Lung (tissue), 11 donors: ENCODE measurements at regions not wholly inside any gene's neighbourhood (a gene's known extent, or its start where the extent isn't known, plus 50 kb on each side); places are given as distances from the start of the nearest gene placed in this dataset.

Source experiments
- ATAC-seq: fragments of 200-7000 bp; cut with Tn5 transposase; one replicate; pipeline ENCODE4 v1.9.1; 2020; ENCODE audit warnings: moderate number of reproducible peaks; ENCODE audit not compliant: insufficient read depth, low FRiP score
- DNase-seq, 3 donors: peaks; one replicate each; pipeline ENCODE4 v3.0.0-alpha.2; 2013 to 2017
- H3K27ac ChIP-seq, 2 donors: one replicate each; pipeline ENCODE4 v1.5.1; 2013; ENCODE audit warnings: mild to moderate bottlenecking in 2 of 2, moderate library complexity in 2 of 2, control low read depth in 1 of 2, inconsistent platforms in 1 of 2, low read depth in 1 of 2, low read length in 1 of 2
- H3K27me3 ChIP-seq, 3 donors: one replicate each; pipeline ENCODE4 v1.5.1; 2013; ENCODE audit warnings: low read length in 2 of 3; ENCODE audit not compliant: control insufficient read depth in 3 of 3, insufficient read depth in 3 of 3
- H3K36me3 ChIP-seq, 4 donors: one replicate each; pipeline ENCODE4 v1.5.1; 2013; ENCODE audit warnings: low read length in 4 of 4, mild to moderate bottlenecking in 1 of 4, moderate library complexity in 1 of 4; ENCODE audit not compliant: control insufficient read depth in 4 of 4, insufficient read depth in 4 of 4
- H3K4me1 ChIP-seq, 5 donors: one replicate each; pipeline ENCODE4 v1.5.1; 2013; ENCODE audit warnings: low read length in 5 of 5, mild to moderate bottlenecking in 2 of 5, moderate library complexity in 1 of 5; ENCODE audit not compliant: control insufficient read depth in 5 of 5, insufficient read depth in 5 of 5
- H3K4me3 ChIP-seq: one replicate; pipeline ENCODE4 v1.5.1; 2013; ENCODE audit warnings: mild to moderate bottlenecking, control low read depth, moderate library complexity
- H3K9ac ChIP-seq, 2 donors: one replicate each; pipeline ENCODE4 v1.5.1; 2013; ENCODE audit warnings: low read length in 2 of 2, control low read depth in 1 of 2; ENCODE audit not compliant: insufficient read depth in 1 of 2
- H3K9me3 ChIP-seq, 4 donors: one replicate each; pipeline ENCODE4 v1.5.1; 2013; ENCODE audit warnings: low read length in 3 of 4, mild to moderate bottlenecking in 1 of 4, moderate library complexity in 1 of 4; ENCODE audit not compliant: control insufficient read depth in 4 of 4, insufficient read depth in 3 of 4
- WGBS, 2 donors: extraction: QIAGEN DNeasy Blood & Tissue Kit; methylation state at CpG; one replicate each; pipeline ENCODE4 v1.1.7; 2013; 5-methylcytosine and 5-hydroxymethylcytosine counted together
- TF ChIP-seq, protein P1 (sequence below): IDR thresholded peaks from 2 replicates; pipeline ENCODE4 v1.5.1; 2012; ENCODE audit warnings: mild to moderate bottlenecking; ENCODE audit errors: control extremely low read depth, extremely low read depth
- donor health status: control.
- donor health status: control.
- donor health status: Bipolar disorder and iron deficiency.
- donor health status: healthy.
- donor health status: DM: yes; HTN: yes; CAD: no.

DNA sequence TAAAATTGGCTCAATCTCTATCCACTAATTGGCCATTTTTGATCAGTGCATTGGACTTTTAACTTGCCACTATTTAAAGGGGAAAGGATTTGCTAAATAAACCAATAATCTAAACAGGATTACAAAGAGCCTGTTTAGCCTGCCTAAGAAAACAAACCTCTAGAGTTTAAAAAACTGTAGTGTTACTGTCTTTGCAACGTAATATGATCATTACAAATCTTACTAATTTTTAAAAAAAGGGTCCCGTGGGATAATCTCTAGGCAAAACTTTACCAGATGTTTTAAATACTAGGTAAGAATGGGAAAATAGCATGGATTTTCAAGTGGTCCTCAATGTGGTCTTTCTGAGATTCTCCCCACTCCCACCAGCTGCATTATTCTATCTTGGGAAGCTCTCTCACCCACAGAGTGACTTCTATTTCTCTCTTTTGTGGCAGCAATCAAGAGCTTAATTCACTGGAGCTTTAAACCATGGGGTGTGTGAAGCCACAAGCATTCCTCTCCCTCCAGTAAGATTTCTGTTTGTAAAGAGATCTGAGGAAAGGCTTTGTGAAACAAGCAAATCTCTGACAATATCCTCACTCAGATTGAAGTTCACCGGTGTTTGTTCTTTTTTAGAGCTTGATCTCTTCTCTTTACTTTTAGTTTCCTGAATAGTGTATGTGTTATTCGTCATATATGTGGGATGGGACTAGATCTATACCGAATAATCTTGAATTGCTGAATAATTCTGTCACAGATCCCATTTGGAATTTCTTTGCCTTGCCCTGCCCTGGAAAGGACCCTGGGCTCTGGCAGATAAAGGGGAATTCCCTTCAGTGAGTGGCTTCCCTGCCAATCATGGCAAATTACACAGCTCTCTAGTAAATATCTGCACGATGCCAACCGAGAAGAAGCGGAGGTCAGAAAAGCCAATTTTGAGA lies 132.2 kb downstream of the TLR5 start:
- Histone ChIP-seq H3K36me3 (peaks cover 0 to 10% (median 4%) of the 10 kb centered on the region in 4 donors), H3K4me3 (no peak overlapping the region), H3K27me3 (no peaks in the 10 kb centered on the region), H3K27ac (no peak overlapping the region), H3K9me3 (no peaks in the 10 kb centered on the region), H3K9ac (no peak overlapping the region), H3K4me1 (peaks cover 0 to 31% (median 7%) of the 10 kb centered on the region in 5 donors)
- TF ChIP-seq, protein P1, sequence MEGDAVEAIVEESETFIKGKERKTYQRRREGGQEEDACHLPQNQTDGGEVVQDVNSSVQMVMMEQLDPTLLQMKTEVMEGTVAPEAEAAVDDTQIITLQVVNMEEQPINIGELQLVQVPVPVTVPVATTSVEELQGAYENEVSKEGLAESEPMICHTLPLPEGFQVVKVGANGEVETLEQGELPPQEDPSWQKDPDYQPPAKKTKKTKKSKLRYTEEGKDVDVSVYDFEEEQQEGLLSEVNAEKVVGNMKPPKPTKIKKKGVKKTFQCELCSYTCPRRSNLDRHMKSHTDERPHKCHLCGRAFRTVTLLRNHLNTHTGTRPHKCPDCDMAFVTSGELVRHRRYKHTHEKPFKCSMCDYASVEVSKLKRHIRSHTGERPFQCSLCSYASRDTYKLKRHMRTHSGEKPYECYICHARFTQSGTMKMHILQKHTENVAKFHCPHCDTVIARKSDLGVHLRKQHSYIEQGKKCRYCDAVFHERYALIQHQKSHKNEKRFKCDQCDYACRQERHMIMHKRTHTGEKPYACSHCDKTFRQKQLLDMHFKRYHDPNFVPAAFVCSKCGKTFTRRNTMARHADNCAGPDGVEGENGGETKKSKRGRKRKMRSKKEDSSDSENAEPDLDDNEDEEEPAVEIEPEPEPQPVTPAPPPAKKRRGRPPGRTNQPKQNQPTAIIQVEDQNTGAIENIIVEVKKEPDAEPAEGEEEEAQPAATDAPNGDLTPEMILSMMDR: no peak
- DNase-seq: no peak
- 48 to 63% methylated on average over 8 of the region's 8 CpGs for WGBS, 2 donors
- no peak for ATAC-seq

DNA sequence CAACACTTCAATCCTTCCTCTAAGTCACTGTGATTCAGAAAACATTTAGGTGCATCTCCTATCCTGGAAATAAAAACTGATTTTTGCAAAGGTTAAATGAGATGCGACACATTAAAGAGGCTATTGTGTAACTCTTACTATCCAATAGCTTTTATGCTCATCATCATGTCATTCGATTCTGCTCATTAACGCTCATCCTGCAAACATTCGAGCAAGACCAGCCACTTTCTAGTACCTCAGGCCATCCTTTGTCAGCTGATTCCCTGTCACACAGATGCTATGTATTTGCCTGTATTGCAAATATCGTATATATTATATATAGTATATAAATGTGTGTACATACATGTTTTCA lies 131.6 kb downstream of the TLR5 start:
- Histone ChIP-seq H3K27me3 (no peaks in the 10 kb centered on the region), H3K9me3 (no peaks in the 10 kb centered on the region), H3K4me3 (no peak overlapping the region), H3K27ac (no peak overlapping the region), H3K4me1 (peaks cover 0 to 31% (median 7%) of the 10 kb centered on the region in 5 donors), H3K36me3 (peaks cover 0 to 4% (median 2%) of the 10 kb centered on the region in 4 donors), H3K9ac (no peak overlapping the region)
- ATAC-seq (no peak), DNase-seq (no peak)
- TF ChIP-seq, protein P1: no peak
- WGBS, 2 donors: 74 to 83% methylated on average over 5 of the region's 5 CpGs

DNA sequence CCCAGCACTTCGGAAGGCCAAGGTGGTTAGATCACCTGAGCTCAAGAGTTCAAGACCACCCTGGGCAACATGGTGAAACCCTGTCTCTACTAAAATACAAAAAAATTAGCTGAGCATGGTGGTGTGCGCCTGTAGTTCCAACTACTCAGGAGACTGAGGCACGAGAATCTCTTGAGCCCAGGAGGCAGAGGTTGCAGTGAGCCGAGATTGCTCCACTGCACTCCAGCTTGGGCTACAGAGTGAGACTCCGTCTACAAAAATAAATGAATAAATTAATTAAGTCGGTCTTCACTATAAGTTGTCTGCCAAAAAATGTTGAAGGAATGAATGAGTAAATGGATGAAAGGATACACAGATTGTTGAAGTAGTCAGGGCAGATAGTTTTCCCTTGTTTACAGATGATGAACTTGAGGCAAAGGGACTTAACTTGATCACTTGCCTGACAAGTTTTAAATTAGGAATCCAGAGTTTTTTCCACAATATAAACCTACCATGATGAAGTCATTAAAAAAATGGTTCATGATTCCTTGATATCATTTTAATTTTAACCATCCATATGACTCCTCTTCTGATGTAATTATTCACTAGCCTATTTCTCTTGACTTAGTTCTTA lies 130.8 kb downstream of the TLR5 start:
- 92 to 97% methylated on average over 6 of the region's 6 CpGs for WGBS, 2 donors
- TF ChIP-seq, protein P1: no peak

More for the DNA sequence above, 130.8 kb downstream of the TLR5 start:
- no peak overlapping the region for H3K27ac ChIP-seq
- peaks cover 2 to 29% (median 7%) of the 10 kb centered on the region in 5 donors for H3K4me1 ChIP-seq
- ATAC-seq (no peak), DNase-seq (no peak)
- H3K9me3 ChIP-seq: no peaks in the 10 kb centered on the region
- H3K4me3 ChIP-seq: no peak overlapping the region
- H3K9ac ChIP-seq: no peak overlapping the region
- H3K36me3 ChIP-seq: peaks cover 0 to under 1% (median 0%) of the 10 kb centered on the region in 4 donors
- no peaks in the 10 kb centered on the region for H3K27me3 ChIP-seq
